Adrenal gland (tissue), 9 donors: ENCODE measurements at regions not wholly inside any gene's neighbourhood (a gene's known extent, or its start where the extent isn't known, plus 50 kb on each side); places are given as distances from the start of the nearest gene placed in this dataset.

Source experiments
- DNase-seq, 7 donors: peaks; one replicate each; pipeline ENCODE4 v3.0.0-alpha.2; 2019 to 2020
- H3K27ac ChIP-seq, 5 donors: fragments of 200-600 bp; sonication (generic) in 4 of 5; 1 replicate in 3 of 5; 2 replicates in 2 of 5; pipeline versions ENCODE4 v1.5.1 to v1.8.0; 2016 to 2020; ENCODE audit warnings: mild to moderate bottlenecking in 1 of 5
- H3K27me3 ChIP-seq: fragments of 200-600 bp; 2 replicates; pipeline ENCODE4 v1.8.0; 2021
- H3K36me3 ChIP-seq, 2 donors: fragments of 200-600 bp; replicated peaks in 1 of 2; 1 replicate in 1 of 2; 2 replicates in 1 of 2; pipeline versions ENCODE4 v1.5.1 to v1.8.0; 2018 to 2022
- H3K4me1 ChIP-seq, 2 donors: fragments of 200-600 bp; replicated peaks in 1 of 2; 1 replicate in 1 of 2; 2 replicates in 1 of 2; pipeline versions ENCODE4 v1.5.1 to v1.8.0; 2018 to 2021
- H3K4me3 ChIP-seq, 4 donors: fragments of 200-600 bp; sonication (generic) in 3 of 4; one replicate each; pipeline ENCODE4 v1.5.1; 2016 to 2018
- H3K9me3 ChIP-seq, 3 donors: fragments of 200-600 bp; sonication (generic) in 1 of 3; replicated peaks in 1 of 3; 1 replicate in 2 of 3; 2 replicates in 1 of 3; pipeline versions ENCODE4 v1.5.1 to v1.8.0; 2016 to 2021
- CTCF ChIP-seq, 6 experiments: fragments of 450-650 bp in 4 of 6; fragments of 200-600 bp in 2 of 6; sonication (generic) in 1 of 6; IDR thresholded peaks; 1 replicate in 5 of 6; 2 replicates in 1 of 6; pipeline versions ENCODE4 v1.5.1 to v1.8.0; 2016 to 2021; ENCODE audit warnings: antibody characterized with exemption in 6 of 6, mild to moderate bottlenecking in 2 of 6, moderate library complexity in 1 of 6
- POLR2A ChIP-seq, 2 donors: fragments of 450-650 bp; IDR thresholded peaks; one replicate each; pipeline ENCODE4 v1.6.1; 2017; ENCODE audit warnings: antibody characterized with exemption in 2 of 2, mild to moderate bottlenecking in 2 of 2, moderate library complexity in 1 of 2
- WGBS, 4 donors: extraction: QIAGEN DNeasy Blood & Tissue Kit in 2 of 4; methylation state at CpG; one replicate each; pipeline versions ENCODE4 v1.1.5 to v1.1.7; 2013 to 2017; 5-methylcytosine and 5-hydroxymethylcytosine counted together
- intact Hi-C, 2 donors: fragments of 100-400 bp; cut with DNase I; formaldehyde crosslinking; loops; one replicate each; pipeline versions ENCODE4 v1.14.1 to v1.15.0; 2022 to 2023
- donor health status: healthy with polysubstance abuse.
- donor health status: Bipolar disorder and iron deficiency.
- donor health status: DM: yes; HTN: yes; CAD: no.
- donor health status: DM: no; HTN: no; CAD: no.
- donor health status: DM: no; HTN: no; CAD: no.

DNA sequence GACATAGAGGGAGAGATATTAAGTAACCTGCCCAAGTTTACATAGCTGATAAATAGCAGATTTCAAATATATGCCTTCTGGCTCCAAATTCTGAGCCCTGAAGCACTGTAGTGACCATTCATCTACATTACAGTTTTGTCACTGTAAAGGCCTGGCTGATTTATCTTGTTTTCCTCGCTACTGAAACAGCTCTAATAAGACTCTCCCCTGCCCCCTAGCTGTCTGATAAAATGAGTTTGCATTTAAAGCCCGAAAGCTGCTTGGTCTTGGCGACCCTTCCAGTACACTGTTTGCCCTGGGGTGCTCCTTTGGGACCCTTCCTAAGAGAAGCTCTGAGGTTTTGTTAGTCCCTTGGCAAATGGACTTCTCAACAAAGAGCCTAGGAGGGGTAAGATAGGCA, 59.7 kb upstream of the RAB11FIP2 start:
- intact Hi-C loops, result no loop called here
- Histone ChIP-seq H3K27me3 (no peaks in the 10 kb centered on the region), H3K4me3 (no peak overlapping the region), H3K4me1 (no peaks in the 10 kb centered on the region), H3K27ac (no peak overlapping the region), H3K9me3 (no peaks in the 10 kb centered on the region), H3K36me3 (no peaks in the 10 kb centered on the region)
- peak in 2 of 7 donors; percentile 12 to 17 for DNase-seq
- 43 to 59% (median 51%) methylated on average over 3 of the region's 3 CpGs for WGBS, 4 donors
- TF ChIP-seq CTCF (IDR thresholded peaks at IDR 0.05), result peak in 4 of 6 experiments; percentile 29 to 43 (median 31)
- TF ChIP-seq POLR2A (IDR thresholded peaks at IDR 0.05), result no peak

- Histone ChIP-seq H3K36me3 (no peaks in the 10 kb centered on the region), H3K27ac (no peak overlapping the region), H3K4me1 (no peaks in the 10 kb centered on the region), H3K27me3 (no peaks in the 10 kb centered on the region), H3K9me3 (no peaks in the 10 kb centered on the region), H3K4me3 (no peak overlapping the region)
- 58 to 79% (median 65%) methylated on average over 1 of the region's 1 CpG for WGBS, 4 donors
- TF ChIP-seq POLR2A (IDR thresholded peaks at IDR 0.05), result no peak
- TF ChIP-seq CTCF (IDR thresholded peaks at IDR 0.05), result no peak
- DNase-seq, result no peak
- intact Hi-C loops, result no loop called here
Measured at GRCh38 chr10:118102121-118102520, 55.4 kb upstream of the RAB11FIP2 start.

DNA sequence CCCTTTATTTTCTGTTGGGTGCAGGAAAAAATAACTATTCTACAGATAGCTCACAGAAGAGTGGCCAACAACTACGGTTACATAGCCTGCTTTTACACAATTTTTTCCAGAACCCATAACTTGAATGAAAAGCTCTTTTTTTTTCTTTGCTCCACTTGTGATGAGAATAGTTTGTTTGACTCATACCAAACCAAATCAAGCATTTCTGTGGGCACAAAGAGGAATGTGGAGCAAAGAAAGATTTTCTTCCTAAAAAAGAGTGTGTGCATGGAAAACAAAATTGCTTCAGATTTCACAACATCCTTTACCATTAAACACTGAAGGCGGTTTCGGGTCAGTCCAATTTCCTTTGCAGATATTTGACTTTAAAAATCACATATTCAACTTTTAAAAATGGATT, 54.8 kb upstream of the RAB11FIP2 start:
- no peak overlapping the region for H3K27ac ChIP-seq
- no peaks in the 10 kb centered on the region for H3K9me3 ChIP-seq
- H3K4me1 ChIP-seq, result no peaks in the 10 kb centered on the region
- intact Hi-C loops, result no loop called here
- 86 to 93% (median 88%) methylated on average over 3 of the region's 3 CpGs for WGBS, 4 donors
- DNase-seq, result no peak
- no peaks in the 10 kb centered on the region for H3K36me3 ChIP-seq
- no peaks in the 10 kb centered on the region for H3K27me3 ChIP-seq
- H3K4me3 ChIP-seq, result no peak overlapping the region
- TF ChIP-seq CTCF (IDR thresholded peaks at IDR 0.05) (no peak), POLR2A (IDR thresholded peaks at IDR 0.05) (no peak)
